Stomach (tissue), 8 donors: ENCODE measurements at regions not wholly inside any gene's neighbourhood (a gene's known extent, or its start where the extent isn't known, plus 50 kb on each side); places are given as distances from the start of the nearest gene placed in this dataset.

Experiments
- DNase-seq, 2 donors: peaks; one replicate each; pipeline versions ENCODE4 v3.0.0 to v3.0.0-alpha.2; 2013 to 2019
- H3K27ac ChIP-seq, 5 donors: fragments of 200-600 bp in 4 of 5; sonication (generic) in 4 of 5; one replicate each; pipeline ENCODE4 v1.5.1; 2013 to 2019; ENCODE audit warnings: mild to moderate bottlenecking in 1 of 5, moderate library complexity in 1 of 5
- H3K27me3 ChIP-seq, 3 donors: fragments of 200-600 bp; sonication (generic); one replicate each; pipeline ENCODE4 v1.5.1; 2017 to 2019; ENCODE audit warnings: mixed run types in 1 of 3
- H3K36me3 ChIP-seq, 4 donors: fragments of 200-600 bp; sonication (generic); 1 replicate in 3 of 4; 2 replicates in 1 of 4; pipeline ENCODE4 v1.5.1; 2016 to 2019
- H3K4me1 ChIP-seq, 4 donors: fragments of 200-600 bp; sonication (generic); one replicate each; pipeline ENCODE4 v1.5.1; 2016 to 2019
- H3K4me3 ChIP-seq, 4 donors: fragments of 200-600 bp; sonication (generic) in 3 of 4; one replicate each; pipeline ENCODE4 v1.5.1; 2016 to 2019; ENCODE audit warnings: mild to moderate bottlenecking in 1 of 4
- H3K9me3 ChIP-seq, 4 donors: fragments of 200-600 bp; sonication (generic); one replicate each; pipeline ENCODE4 v1.5.1; 2016 to 2019
- CTCF ChIP-seq, 7 experiments: fragments of 450-650 bp in 4 of 7; fragments of 200-600 bp in 3 of 7; sonication (generic) in 3 of 7; IDR thresholded peaks; one replicate each; pipeline ENCODE4 v1.5.1; 2016 to 2019; ENCODE audit warnings: antibody characterized with exemption in 7 of 7, control low read depth in 2 of 7, mild to moderate bottlenecking in 1 of 7
- EP300 ChIP-seq: sonication (generic); formaldehyde crosslinking; IDR thresholded peaks from one replicate; pipeline ENCODE4 v1.6.1; 2017; ENCODE audit warnings: antibody characterized with exemption
- POLR2A ChIP-seq, 4 donors: fragments of 450-650 bp; IDR thresholded peaks; one replicate each; pipeline ENCODE4 v1.6.1; 2016; ENCODE audit warnings: antibody characterized with exemption in 4 of 4, control low read depth in 2 of 4, mild to moderate bottlenecking in 1 of 4, moderate library complexity in 1 of 4
- POLR2AphosphoS5 ChIP-seq, 3 donors: sonication (generic); formaldehyde crosslinking; IDR thresholded peaks; one replicate each; pipeline ENCODE4 v1.6.1; 2016; ENCODE audit warnings: antibody characterized with exemption in 3 of 3
- WGBS, 5 donors: extraction: QIAGEN DNeasy Blood & Tissue Kit in 3 of 5; methylation state at CpG; one replicate each; pipeline versions ENCODE4 v1.1.5 to v1.1.7; 2013 to 2018; 5-methylcytosine and 5-hydroxymethylcytosine counted together
- intact Hi-C: fragments of 100-400 bp; cut with DNase I; formaldehyde crosslinking; loops from one replicate; pipeline ENCODE4 v1.15.1; 2023; ENCODE audit warnings: low total_unique reads
- donor health status: healthy with polysubstance abuse.
- donor health status: Bipolar disorder and iron deficiency.
- donor health status: healthy.

- DNase-seq: no peak
- H3K9me3 ChIP-seq: peaks cover 0 to 5% (median 0%) of the 10 kb centered on the region in 4 donors
- WGBS, 5 donors: 65 to 82% (median 79%) methylated on average over 2 of the region's 2 CpGs
- peaks cover 0 to 18% (median 5%) of the 10 kb centered on the region in 4 donors for H3K36me3 ChIP-seq
- no peaks in the 10 kb centered on the region for H3K27me3 ChIP-seq
- intact Hi-C loops: no loop called here
- TF ChIP-seq EP300 (no peak), POLR2AphosphoS5 (IDR thresholded peaks at IDR 0.05) (no peak), CTCF (IDR thresholded peaks at IDR 0.05) (no peak), POLR2A (IDR thresholded peaks at IDR 0.05) (no peak)
- H3K4me3 ChIP-seq: no peak overlapping the region
- H3K27ac ChIP-seq: no peak overlapping the region
- H3K4me1 ChIP-seq: no peaks in the 10 kb centered on the region
These were observed 144.9 kb downstream of the TRMT11 start for GRCh38 chr6:126131246-126131645.

GRCh38 chr6:126133984-126134383 is 147.6 kb downstream of the TRMT11 start:
- Histone ChIP-seq H3K9me3 (peaks cover 0 to 5% (median 0%) of the 10 kb centered on the region in 4 donors), H3K27ac (no peak overlapping the region), H3K36me3 (peaks cover 0 to 18% (median 5%) of the 10 kb centered on the region in 4 donors), H3K4me1 (no peaks in the 10 kb centered on the region), H3K27me3 (no peaks in the 10 kb centered on the region), H3K4me3 (no peak overlapping the region)
- intact Hi-C loops: no loop called here
- DNase-seq: no peak
- no peak for TF ChIP-seq POLR2A (IDR thresholded peaks at IDR 0.05)
- TF ChIP-seq CTCF (IDR thresholded peaks at IDR 0.05): no peak
- no peak for TF ChIP-seq EP300
- no peak for TF ChIP-seq POLR2AphosphoS5 (IDR thresholded peaks at IDR 0.05)

GRCh38 chr6:126134491-126134890 is 148.2 kb downstream of the TRMT11 start:
- WGBS, 5 donors: 87 to 94% (median 91%) methylated on average over 2 of the region's 2 CpGs
- peaks cover 0 to 5% (median under 1%) of the 10 kb centered on the region in 4 donors for H3K9me3 ChIP-seq
- no peak overlapping the region for H3K4me3 ChIP-seq
- intact Hi-C loops: no loop called here
- H3K27ac ChIP-seq: no peak overlapping the region
- TF ChIP-seq CTCF (IDR thresholded peaks at IDR 0.05): no peak
- TF ChIP-seq POLR2A (IDR thresholded peaks at IDR 0.05): no peak
- no peak for TF ChIP-seq EP300
- no peak for TF ChIP-seq POLR2AphosphoS5 (IDR thresholded peaks at IDR 0.05)
- peaks cover 0 to 18% (median 5%) of the 10 kb centered on the region in 4 donors for H3K36me3 ChIP-seq
- no peaks in the 10 kb centered on the region for H3K4me1 ChIP-seq
- DNase-seq: no peak
- H3K27me3 ChIP-seq: no peaks in the 10 kb centered on the region

GRCh38 chr6:126140015-126140414 is 153.7 kb downstream of the TRMT11 start:
- TF ChIP-seq CTCF (IDR thresholded peaks at IDR 0.05) (no peak), POLR2A (IDR thresholded peaks at IDR 0.05) (no peak), EP300 (no peak), POLR2AphosphoS5 (IDR thresholded peaks at IDR 0.05) (no peak)
- no peak for DNase-seq
- H3K27me3 ChIP-seq: no peaks in the 10 kb centered on the region
- H3K4me1 ChIP-seq: no peaks in the 10 kb centered on the region
- H3K9me3 ChIP-seq: peaks cover 0 to 12% (median 3%) of the 10 kb centered on the region in 4 donors
- intact Hi-C loops: no loop called here
- H3K27ac ChIP-seq: no peak overlapping the region
- H3K36me3 ChIP-seq: no peaks in the 10 kb centered on the region
- H3K4me3 ChIP-seq: no peak overlapping the region
